Gastroesophageal sphincter (tissue), 4 donors: ENCODE measurements at regions not wholly inside any gene's neighbourhood (a gene's known extent, or its start where the extent isn't known, plus 50 kb on each side); places are given as distances from the start of the nearest gene placed in this dataset.

ENCODE experiments used
- ATAC-seq: fragments of 150-250 bp; one replicate; pipeline ENCODE4 v1.9.1; 2016; ENCODE audit warnings: mild to moderate bottlenecking, moderate library complexity
- H3K27ac ChIP-seq, 4 donors: fragments of 200-600 bp; sonication (generic) in 3 of 4; 1 replicate in 3 of 4; 2 replicates in 1 of 4; pipeline ENCODE4 v1.5.1; 2016 to 2019
- H3K27me3 ChIP-seq: fragments of 200-600 bp; sonication (generic); one replicate; pipeline ENCODE4 v1.5.1; 2019
- H3K36me3 ChIP-seq, 2 donors: fragments of 200-600 bp; sonication (generic); one replicate each; pipeline ENCODE4 v1.5.1; 2019; ENCODE audit warnings: control low read depth in 1 of 2
- H3K4me1 ChIP-seq, 3 donors: fragments of 200-600 bp; sonication (generic); 1 replicate in 2 of 3; 2 replicates in 1 of 3; pipeline ENCODE4 v1.5.1; 2016 to 2019; ENCODE audit warnings: control low read depth in 2 of 3
- H3K4me3 ChIP-seq, 2 donors: fragments of 200-600 bp; sonication (generic); one replicate each; pipeline ENCODE4 v1.5.1; 2019; ENCODE audit warnings: mild to moderate bottlenecking in 1 of 2, moderate library complexity in 1 of 2
- H3K9me3 ChIP-seq, 3 donors: fragments of 200-600 bp; sonication (generic); one replicate each; pipeline ENCODE4 v1.5.1; 2017 to 2019; ENCODE audit warnings: control low read depth in 2 of 3
- CTCF ChIP-seq, 4 experiments: fragments of 200-600 bp in 2 of 4; fragments of 450-650 bp in 2 of 4; sonication (generic) in 1 of 4; IDR thresholded peaks; one replicate each; pipeline ENCODE4 v1.5.1; 2017 to 2019; ENCODE audit warnings: antibody characterized with exemption in 4 of 4, mild to moderate bottlenecking in 2 of 4, moderate library complexity in 2 of 4
- EP300 ChIP-seq: sonication (generic); formaldehyde crosslinking; IDR thresholded peaks from one replicate; pipeline ENCODE4 v1.6.1; 2017; ENCODE audit warnings: antibody characterized with exemption, mild to moderate bottlenecking
- POLR2A ChIP-seq, 2 donors: fragments of 450-650 bp; IDR thresholded peaks; one replicate each; pipeline ENCODE4 v1.6.1; 2017; ENCODE audit warnings: antibody characterized with exemption in 2 of 2, mild to moderate bottlenecking in 2 of 2, moderate library complexity in 1 of 2
- POLR2AphosphoS5 ChIP-seq: sonication (generic); formaldehyde crosslinking; IDR thresholded peaks from one replicate; pipeline ENCODE4 v1.6.1; 2017; ENCODE audit warnings: antibody characterized with exemption
- WGBS, 2 donors: methylation state at CpG; one replicate each; pipeline ENCODE4 v1.1.5; 2018; ENCODE audit warnings: low coverage in 1 of 2; 5-methylcytosine and 5-hydroxymethylcytosine counted together

GRCh38 chr3:18747383-18747782, 322.2 kb upstream of the SATB1 start:
- TF ChIP-seq EP300 = no peak
- TF ChIP-seq CTCF (IDR thresholded peaks at IDR 0.05) = no peak
- TF ChIP-seq POLR2A (IDR thresholded peaks at IDR 0.05) = no peak
- no peak for TF ChIP-seq POLR2AphosphoS5
- H3K4me3 ChIP-seq = no peak overlapping the region
- ATAC-seq = no peak
- no peaks in the 10 kb centered on the region for H3K27me3 ChIP-seq
- WGBS, 2 donors = 74 to 82% methylated on average over 3 of the region's 3 CpGs
- H3K36me3 ChIP-seq = no peaks in the 10 kb centered on the region
- no peaks in the 10 kb centered on the region for H3K9me3 ChIP-seq
- no peaks in the 10 kb centered on the region for H3K4me1 ChIP-seq
- no peak overlapping the region for H3K27ac ChIP-seq

GRCh38 chr3:18745472-18745871, 320.3 kb upstream of the SATB1 start:
- no peak for TF ChIP-seq CTCF (IDR thresholded peaks at IDR 0.05)
- no peak for TF ChIP-seq POLR2AphosphoS5
- no peak for TF ChIP-seq POLR2A (IDR thresholded peaks at IDR 0.05)
- no peak for TF ChIP-seq EP300
- no peaks in the 10 kb centered on the region for H3K9me3 ChIP-seq
- no peak overlapping the region for H3K27ac ChIP-seq
- no peaks in the 10 kb centered on the region for H3K27me3 ChIP-seq
- H3K4me3 ChIP-seq = no peak overlapping the region
- no peaks in the 10 kb centered on the region for H3K4me1 ChIP-seq
- no peak for ATAC-seq
- H3K36me3 ChIP-seq = no peaks in the 10 kb centered on the region
- 74 to 75% methylated on average over 3 to 5 of the region's 6 CpGs for WGBS, 2 donors

GRCh38 chr3:18744472-18744871, 319.3 kb upstream of the SATB1 start:
- no peaks in the 10 kb centered on the region for H3K27me3 ChIP-seq
- H3K4me1 ChIP-seq = no peaks in the 10 kb centered on the region
- WGBS, 2 donors = 67% methylated on average over 1 of the region's 1 CpG; no CpG with 5 or more reads in 1 of the 2 donors
- no peak overlapping the region for H3K4me3 ChIP-seq
- no peaks in the 10 kb centered on the region for H3K36me3 ChIP-seq
- ATAC-seq = no peak
- TF ChIP-seq POLR2AphosphoS5 = no peak
- TF ChIP-seq EP300 = no peak
- TF ChIP-seq CTCF (IDR thresholded peaks at IDR 0.05) = no peak
- TF ChIP-seq POLR2A (IDR thresholded peaks at IDR 0.05) = no peak
- H3K9me3 ChIP-seq = no peaks in the 10 kb centered on the region
- no peak overlapping the region for H3K27ac ChIP-seq

- Histone ChIP-seq H3K36me3 (no peaks in the 10 kb centered on the region), H3K9me3 (no peaks in the 10 kb centered on the region), H3K4me3 (no peak overlapping the region), H3K4me1 (no peaks in the 10 kb centered on the region), H3K27me3 (no peaks in the 10 kb centered on the region), H3K27ac (no peak overlapping the region)
- no peak for ATAC-seq
- WGBS, 2 donors = 67 to 72% methylated on average over 2 of the region's 2 CpGs
- TF ChIP-seq EP300 = no peak
- TF ChIP-seq POLR2A (IDR thresholded peaks at IDR 0.05) = no peak
- TF ChIP-seq POLR2AphosphoS5 = no peak
- TF ChIP-seq CTCF (IDR thresholded peaks at IDR 0.05) = no peak
These were observed 318.6 kb upstream of the SATB1 start for GRCh38 chr3:18743761-18744160.

- no peaks in the 10 kb centered on the region for H3K27me3 ChIP-seq
- TF ChIP-seq CTCF (IDR thresholded peaks at IDR 0.05) = no peak
- TF ChIP-seq POLR2A (IDR thresholded peaks at IDR 0.05) = no peak
- TF ChIP-seq EP300 = no peak
- no peak for TF ChIP-seq POLR2AphosphoS5
- no peak overlapping the region for H3K27ac ChIP-seq
- H3K4me3 ChIP-seq = no peak overlapping the region
- no peak for ATAC-seq
- H3K36me3 ChIP-seq = no peaks in the 10 kb centered on the region
- no peaks in the 10 kb centered on the region for H3K4me1 ChIP-seq
- H3K9me3 ChIP-seq = no peaks in the 10 kb centered on the region
- 66 to 75% methylated on average over 10 to 11 of the region's 12 CpGs for WGBS, 2 donors
These were observed 315.8 kb upstream of the SATB1 start for GRCh38 chr3:18740631-18741583.
